Suprapubic skin (tissue), 4 donors: ENCODE measurements at regions not wholly inside any gene's neighbourhood (a gene's known extent, or its start where the extent isn't known, plus 50 kb on each side); places are given as distances from the start of the nearest gene placed in this dataset.
"Not testable (repeated sequence)": the region's sequence is repeated elsewhere in the genome, so short reads cannot be mapped to it uniquely, and the experiment has no call there.

Experiments
- DNase-seq, 2 donors: peaks; one replicate each; pipeline ENCODE4 v3.0.0-alpha.2; 2019; ENCODE audit warnings: low spot score in 2 of 2
- H3K27ac ChIP-seq: fragments of 200-600 bp; sonication (generic); one replicate; pipeline ENCODE4 v1.5.1; 2019
- H3K27me3 ChIP-seq: fragments of 200-600 bp; sonication (generic); one replicate; pipeline ENCODE4 v1.5.1; 2019
- H3K36me3 ChIP-seq: fragments of 200-600 bp; sonication (generic); one replicate; pipeline ENCODE4 v1.5.1; 2019
- H3K4me1 ChIP-seq: fragments of 200-600 bp; sonication (generic); one replicate; pipeline ENCODE4 v1.5.1; 2019
- H3K4me3 ChIP-seq: fragments of 200-600 bp; sonication (generic); one replicate; pipeline ENCODE4 v1.5.1; 2019; ENCODE audit warnings: mild to moderate bottlenecking
- H3K9me3 ChIP-seq: fragments of 200-600 bp; sonication (generic); one replicate; pipeline ENCODE4 v1.5.1; 2019
- EP300 ChIP-seq: sonication (generic); formaldehyde crosslinking; IDR thresholded peaks from one replicate; pipeline ENCODE4 v1.6.1; 2017; ENCODE audit warnings: antibody characterized with exemption
- POLR2A ChIP-seq, 2 donors: fragments of 450-650 bp; IDR thresholded peaks; one replicate each; pipeline ENCODE4 v1.6.1; 2017; ENCODE audit warnings: antibody characterized with exemption in 2 of 2, mild to moderate bottlenecking in 2 of 2, moderate library complexity in 2 of 2
- POLR2AphosphoS5 ChIP-seq, 3 donors: sonication (generic); formaldehyde crosslinking; IDR thresholded peaks; one replicate each; pipeline ENCODE4 v1.6.1; 2017; ENCODE audit warnings: antibody characterized with exemption in 3 of 3
- whole genome bisulfite sequencing: methylation state at CpG from one replicate; pipeline ENCODE4 v1.1.5; 2018; 5-methylcytosine and 5-hydroxymethylcytosine counted together
- TF ChIP-seq, protein P1 (sequence below), 2 donors: fragments of 200-600 bp in 1 of 2; fragments of 450-650 bp in 1 of 2; sonication (generic) in 1 of 2; IDR thresholded peaks; one replicate each; pipeline ENCODE4 v1.5.1; 2016 to 2019; ENCODE audit warnings: antibody characterized with exemption in 2 of 2, mild to moderate bottlenecking in 1 of 2, moderate library complexity in 1 of 2

- no peak for TF ChIP-seq EP300
- TF ChIP-seq POLR2AphosphoS5 (IDR thresholded peaks at IDR 0.05): no peak
- TF ChIP-seq POLR2A (IDR thresholded peaks at IDR 0.05): no peak
- TF ChIP-seq, protein P1, sequence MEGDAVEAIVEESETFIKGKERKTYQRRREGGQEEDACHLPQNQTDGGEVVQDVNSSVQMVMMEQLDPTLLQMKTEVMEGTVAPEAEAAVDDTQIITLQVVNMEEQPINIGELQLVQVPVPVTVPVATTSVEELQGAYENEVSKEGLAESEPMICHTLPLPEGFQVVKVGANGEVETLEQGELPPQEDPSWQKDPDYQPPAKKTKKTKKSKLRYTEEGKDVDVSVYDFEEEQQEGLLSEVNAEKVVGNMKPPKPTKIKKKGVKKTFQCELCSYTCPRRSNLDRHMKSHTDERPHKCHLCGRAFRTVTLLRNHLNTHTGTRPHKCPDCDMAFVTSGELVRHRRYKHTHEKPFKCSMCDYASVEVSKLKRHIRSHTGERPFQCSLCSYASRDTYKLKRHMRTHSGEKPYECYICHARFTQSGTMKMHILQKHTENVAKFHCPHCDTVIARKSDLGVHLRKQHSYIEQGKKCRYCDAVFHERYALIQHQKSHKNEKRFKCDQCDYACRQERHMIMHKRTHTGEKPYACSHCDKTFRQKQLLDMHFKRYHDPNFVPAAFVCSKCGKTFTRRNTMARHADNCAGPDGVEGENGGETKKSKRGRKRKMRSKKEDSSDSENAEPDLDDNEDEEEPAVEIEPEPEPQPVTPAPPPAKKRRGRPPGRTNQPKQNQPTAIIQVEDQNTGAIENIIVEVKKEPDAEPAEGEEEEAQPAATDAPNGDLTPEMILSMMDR (IDR thresholded peaks at IDR 0.05): no peak
- DNase-seq: no peak
- H3K4me1 ChIP-seq: no peaks in the 10 kb centered on the region
- no peaks in the 10 kb centered on the region for H3K27me3 ChIP-seq
- no peaks in the 10 kb centered on the region for H3K9me3 ChIP-seq
- no peaks in the 10 kb centered on the region for H3K36me3 ChIP-seq
- WGBS: 57% methylated on average over 2 of the region's 2 CpGs
- H3K27ac ChIP-seq: no peak overlapping the region
- no peak overlapping the region for H3K4me3 ChIP-seq
Observed at GRCh38 chr5:152178350-152178699, 226.8 kb downstream of the NMUR2 start.

- Histone ChIP-seq H3K36me3 (no peaks in the 10 kb centered on the region), H3K4me3 (no peak overlapping the region), H3K4me1 (no peaks in the 10 kb centered on the region), H3K9me3 (no peaks in the 10 kb centered on the region), H3K27ac (no peak overlapping the region), H3K27me3 (no peaks in the 10 kb centered on the region)
- WGBS: 70% methylated on average over 6 of the region's 6 CpGs
- TF ChIP-seq POLR2A (IDR thresholded peaks at IDR 0.05) (no peak), EP300 (no peak), POLR2AphosphoS5 (IDR thresholded peaks at IDR 0.05) (no peak)
- TF ChIP-seq, protein P1 (IDR thresholded peaks at IDR 0.05): no peak
- no peak for DNase-seq
Observed at GRCh38 chr5:152177626-152178349, 227.3 kb downstream of the NMUR2 start.

DNA sequence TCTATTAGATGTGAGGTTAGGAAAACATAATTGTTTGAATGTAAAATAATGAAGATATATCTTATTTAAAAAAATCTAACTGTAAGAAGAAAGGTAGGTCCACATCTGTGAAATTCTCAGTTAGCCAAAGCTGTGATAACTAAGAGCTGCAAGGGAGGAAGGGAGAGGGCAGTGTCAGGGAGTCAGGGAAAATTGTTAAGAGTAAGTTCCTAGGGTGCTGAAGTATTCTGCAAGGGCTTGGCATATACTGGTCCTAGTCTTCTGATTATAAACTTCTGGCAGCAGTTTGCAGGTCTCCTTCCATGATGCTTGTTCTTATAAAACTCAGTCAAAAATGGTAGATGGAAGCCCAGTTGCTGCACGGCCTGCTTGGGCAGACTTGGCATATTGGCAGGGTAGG is 233.2 kb downstream of the NMUR2 start:
- Histone ChIP-seq H3K36me3 (no peaks in the 10 kb centered on the region), H3K4me3 (no peak overlapping the region), H3K9me3 (no peaks in the 10 kb centered on the region), H3K4me1 (no peaks in the 10 kb centered on the region), H3K27me3 (no peaks in the 10 kb centered on the region), H3K27ac (no peak overlapping the region)
- WGBS: 89% methylated on average over 1 of the region's 1 CpG
- no peak for DNase-seq
- TF ChIP-seq POLR2AphosphoS5 (IDR thresholded peaks at IDR 0.05): no peak
- TF ChIP-seq POLR2A (IDR thresholded peaks at IDR 0.05): no peak
- TF ChIP-seq, protein P1 (IDR thresholded peaks at IDR 0.05): no peak
- TF ChIP-seq EP300: no peak

DNA sequence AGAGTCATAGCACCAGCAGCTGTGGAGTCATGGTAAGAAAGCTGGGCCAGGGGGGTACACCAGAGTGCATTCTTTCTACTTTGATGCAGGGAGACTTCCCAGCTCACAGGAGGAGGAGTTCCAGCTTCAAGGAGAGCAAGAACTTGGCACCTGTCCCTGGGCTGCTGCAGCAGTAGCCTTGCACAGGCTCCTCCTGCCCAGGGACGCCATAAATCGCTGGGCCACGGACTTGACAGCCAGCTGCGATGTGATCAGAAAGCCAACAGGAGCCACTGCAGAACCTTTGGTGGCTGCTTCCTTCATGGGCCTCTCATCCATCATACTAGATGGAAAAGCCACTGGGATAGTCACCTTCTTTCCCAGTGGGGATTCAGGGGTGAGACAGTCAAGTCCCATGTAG is 234.7 kb downstream of the NMUR2 start:
- Histone ChIP-seq H3K4me1 (no peaks in the 10 kb centered on the region), H3K27ac (no peak overlapping the region), H3K9me3 (no peaks in the 10 kb centered on the region), H3K36me3 (no peaks in the 10 kb centered on the region), H3K27me3 (no peaks in the 10 kb centered on the region), H3K4me3 (no peak overlapping the region)
- 24% methylated on average over 3 of the region's 4 CpGs for WGBS
- TF ChIP-seq POLR2AphosphoS5 (IDR thresholded peaks at IDR 0.05) (no peak), EP300 (no peak), POLR2A (IDR thresholded peaks at IDR 0.05) (no peak)
- TF ChIP-seq, protein P1 (IDR thresholded peaks at IDR 0.05): no peak
- DNase-seq: no peak

GRCh38 chr5:152164860-152165259 is 240.2 kb upstream of the GLRA1 start:
- TF ChIP-seq, protein P1 (IDR thresholded peaks at IDR 0.05): no peak
- TF ChIP-seq POLR2AphosphoS5 (IDR thresholded peaks at IDR 0.05): no peak
- TF ChIP-seq POLR2A (IDR thresholded peaks at IDR 0.05): no peak
- no peak for TF ChIP-seq EP300
- no peak for DNase-seq
- Histone ChIP-seq H3K4me1 (no peaks in the 10 kb centered on the region), H3K9me3 (no peaks in the 10 kb centered on the region), H3K36me3 (no peaks in the 10 kb centered on the region), H3K27ac (no peak overlapping the region), H3K27me3 (no peaks in the 10 kb centered on the region), H3K4me3 (no peak overlapping the region)
- WGBS: 71% methylated on average over 2 of the region's 2 CpGs

GRCh38 chr5:152159894-152160293 is 235.2 kb upstream of the GLRA1 start:
- not testable (repeated sequence) for H3K9me3 ChIP-seq, H3K27me3 ChIP-seq
- 50% methylated on average over 2 of the region's 4 CpGs for WGBS

GRCh38 chr5:152154452-152154851 is 229.8 kb upstream of the GLRA1 start:
- WGBS: 94% methylated on average over 2 of the region's 2 CpGs
- H3K36me3 ChIP-seq: not testable (repeated sequence)

More at GRCh38 chr5:152159894-152160293, 235.2 kb upstream of the GLRA1 start:
- not testable (repeated sequence) for H3K36me3 ChIP-seq, H3K4me3 ChIP-seq, H3K27ac ChIP-seq, H3K4me1 ChIP-seq, DNase-seq

More at GRCh38 chr5:152154452-152154851, 229.8 kb upstream of the GLRA1 start:
- not testable (repeated sequence) for H3K4me1 ChIP-seq, H3K27me3 ChIP-seq, H3K27ac ChIP-seq, DNase-seq, H3K4me3 ChIP-seq, H3K9me3 ChIP-seq
